GM12874 (cell line): ENCODE measurements at regions not wholly inside any gene's neighbourhood (a gene's known extent, or its start where the extent isn't known, plus 50 kb on each side); places are given as distances from the start of the nearest gene placed in this dataset.

ENCODE experiments used
- CTCF ChIP-seq: IDR thresholded peaks from 2 replicates; pipeline ENCODE4 v1.5.1; 2011; ENCODE audit warnings: low read depth, mild to moderate bottlenecking, control low read depth, low read length, moderate library complexity; ENCODE audit not compliant: insufficient read depth

DNA sequence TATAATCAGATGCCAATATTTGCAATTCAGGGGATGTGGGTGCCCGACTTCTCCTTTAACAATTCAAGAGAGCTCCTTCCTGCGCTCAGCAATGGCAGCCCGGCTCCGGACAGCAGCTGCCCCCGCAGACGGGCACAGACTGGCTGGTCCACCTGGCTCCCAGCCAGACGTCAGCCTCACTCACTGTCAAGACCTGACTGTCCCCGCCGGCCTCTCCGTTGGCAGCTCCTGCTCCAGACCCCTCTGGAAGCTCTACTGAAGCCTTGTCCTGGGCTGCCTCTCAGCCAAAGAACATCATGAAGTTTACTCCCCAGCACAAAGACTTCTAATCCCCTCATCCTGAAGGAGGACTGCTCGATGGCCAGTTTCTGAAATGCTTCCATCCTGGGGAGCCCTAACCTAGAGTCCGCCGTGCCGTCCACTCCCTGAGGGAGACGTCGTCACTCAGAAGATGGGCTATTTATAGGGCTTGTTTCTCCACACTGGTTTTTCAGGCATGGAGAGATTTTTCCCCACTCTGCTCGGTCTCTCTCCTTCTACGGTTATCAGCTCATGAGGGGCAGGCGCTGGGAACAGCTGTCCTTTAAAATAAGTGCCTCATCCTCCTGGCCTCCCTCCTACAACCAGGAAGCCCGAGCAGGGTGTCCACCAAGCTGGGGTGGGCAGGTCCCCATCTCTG, 126.2 kb downstream of the RFLNA start:
- no peak for TF ChIP-seq CTCF

- no peak for TF ChIP-seq CTCF
Observed at GRCh38 chr12:124420041-124420995, 125.4 kb downstream of the RFLNA start.

DNA sequence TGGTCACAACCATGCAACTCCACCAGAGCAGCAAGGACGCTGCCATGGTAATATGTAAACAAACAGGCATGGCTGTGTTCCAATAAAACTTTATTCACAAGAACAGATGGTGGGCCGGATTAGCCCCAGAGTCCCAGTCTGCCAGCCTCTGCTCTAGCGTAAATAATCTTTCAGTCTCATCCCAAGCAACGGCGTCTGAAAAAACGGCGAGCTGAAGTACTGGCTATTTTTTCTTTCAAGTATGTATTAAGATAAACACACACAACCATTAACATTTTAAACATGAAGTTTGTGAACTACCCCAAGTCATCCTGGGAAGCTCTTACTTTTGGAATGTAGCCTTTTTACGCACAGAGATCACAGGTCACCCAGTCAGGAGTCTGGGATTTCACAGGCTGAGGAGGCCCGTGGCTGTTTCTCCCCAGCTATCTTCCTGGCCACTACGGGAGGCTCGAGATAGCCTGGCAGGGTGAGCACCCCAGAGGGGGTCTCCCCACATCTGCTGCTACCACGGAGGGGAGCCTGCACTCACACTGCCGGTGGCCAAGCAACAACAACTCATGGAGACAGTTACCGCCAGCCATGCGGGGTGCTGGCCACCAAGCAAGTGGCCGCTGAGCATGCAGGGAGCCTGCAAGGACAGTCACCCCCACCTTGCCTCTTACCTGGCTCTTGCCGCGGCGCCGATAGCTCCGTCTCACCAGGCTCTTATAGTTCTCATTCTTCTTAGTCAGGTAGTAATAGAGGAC, 124.6 kb downstream of the RFLNA start:
- TF ChIP-seq CTCF = no peak

- no peak for TF ChIP-seq CTCF
Observed at GRCh38 chr12:124418791-124419190, 123.9 kb downstream of the RFLNA start.

- TF ChIP-seq CTCF = no peak
Observed at GRCh38 chr12:124418156-124418555, 123.3 kb downstream of the RFLNA start.

DNA sequence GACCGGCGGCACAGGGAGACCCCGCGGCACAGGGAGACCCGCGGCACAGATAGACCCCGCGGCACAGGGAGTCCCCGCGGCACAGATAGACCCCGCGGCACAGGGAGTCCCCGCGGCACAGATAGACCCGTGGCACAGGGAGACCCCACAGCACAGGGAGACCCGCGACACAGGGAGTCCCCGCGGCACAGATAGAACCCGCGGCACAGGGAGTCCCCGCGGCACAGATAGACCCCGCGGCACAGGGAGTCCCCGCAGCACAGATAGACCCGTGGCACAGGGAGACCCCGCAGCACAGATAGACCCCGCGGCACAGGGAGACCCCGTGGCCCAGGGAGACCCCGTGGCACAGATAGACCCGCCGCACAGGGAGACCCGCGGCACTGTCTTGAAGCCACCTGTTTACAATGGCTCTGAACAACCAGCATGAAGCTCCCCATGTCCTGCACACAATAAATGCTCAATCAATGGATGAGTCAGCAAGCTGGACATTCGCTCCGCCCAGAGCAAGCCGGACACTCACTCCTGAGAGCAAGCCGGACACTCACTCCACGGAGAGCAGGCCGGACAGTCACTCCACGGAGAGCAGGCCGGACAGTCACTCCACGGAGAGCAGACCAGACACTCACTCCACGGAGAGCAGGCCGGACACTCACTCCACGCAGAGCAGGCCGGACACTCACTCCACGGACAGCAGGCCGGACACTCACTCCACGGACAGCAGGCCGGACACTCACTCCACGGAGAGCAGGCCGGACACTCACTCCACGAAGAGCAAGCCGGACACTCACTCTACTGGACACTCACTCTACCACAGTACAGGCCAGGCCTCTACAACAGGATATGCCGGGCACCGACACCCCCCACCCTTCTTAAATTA, 121.9 kb downstream of the RFLNA start:
- no peak for TF ChIP-seq CTCF
